A673 (cell line): ENCODE measurements at regions not wholly inside any gene's neighbourhood (a gene's known extent, or its start where the extent isn't known, plus 50 kb on each side); places are given as distances from the start of the nearest gene placed in this dataset.

Experiments used
- EZH2 ChIP-seq: fragments of 200-600 bp; sonication (generic); IDR thresholded peaks from 2 replicates; pipeline ENCODE4 v1.6.1; 2017; ENCODE audit warnings: borderline replicate concordance, low read depth, mild to moderate bottlenecking, mixed read lengths, antibody characterized with exemption, low read length; ENCODE audit not compliant: poor library complexity, severe bottlenecking
- TF ChIP-seq, protein P1 (sequence below): fragments of 300-800, 200-600 bp; sonication (generic); conservative IDR thresholded peaks from 2 replicates; pipeline ENCODE4 v1.5.1; 2017; ENCODE audit warnings: low read depth, mild to moderate bottlenecking, antibody characterized with exemption, low read length, moderate library complexity, mixed read lengths

DNA sequence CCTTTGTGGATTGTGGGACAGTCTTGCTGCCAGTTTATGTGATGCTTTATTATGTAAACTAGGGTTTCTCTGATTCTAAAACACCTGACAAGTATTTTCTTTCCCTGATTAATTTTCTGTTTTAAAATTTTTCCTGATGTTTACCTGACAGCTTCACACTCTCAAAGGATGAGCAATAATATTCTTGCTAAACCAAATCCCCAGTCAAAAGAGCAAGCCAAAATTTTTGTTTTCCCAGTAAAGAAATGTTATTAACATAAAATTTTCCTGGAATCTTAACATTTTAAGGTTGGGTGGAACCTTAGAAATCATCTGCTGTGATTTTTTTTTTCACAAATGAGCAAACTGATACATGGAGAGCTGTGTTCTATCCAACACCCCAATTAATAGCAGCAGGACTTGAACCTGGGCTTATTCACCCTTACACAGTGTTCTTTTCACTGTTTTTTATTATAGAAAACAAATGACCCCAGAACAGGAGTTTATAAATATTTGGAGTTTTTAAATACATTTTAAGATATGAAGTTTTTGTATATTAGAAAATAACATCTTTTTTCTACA lies 185.2 kb upstream of the VIPR2 start:
- TF ChIP-seq, protein P1, sequence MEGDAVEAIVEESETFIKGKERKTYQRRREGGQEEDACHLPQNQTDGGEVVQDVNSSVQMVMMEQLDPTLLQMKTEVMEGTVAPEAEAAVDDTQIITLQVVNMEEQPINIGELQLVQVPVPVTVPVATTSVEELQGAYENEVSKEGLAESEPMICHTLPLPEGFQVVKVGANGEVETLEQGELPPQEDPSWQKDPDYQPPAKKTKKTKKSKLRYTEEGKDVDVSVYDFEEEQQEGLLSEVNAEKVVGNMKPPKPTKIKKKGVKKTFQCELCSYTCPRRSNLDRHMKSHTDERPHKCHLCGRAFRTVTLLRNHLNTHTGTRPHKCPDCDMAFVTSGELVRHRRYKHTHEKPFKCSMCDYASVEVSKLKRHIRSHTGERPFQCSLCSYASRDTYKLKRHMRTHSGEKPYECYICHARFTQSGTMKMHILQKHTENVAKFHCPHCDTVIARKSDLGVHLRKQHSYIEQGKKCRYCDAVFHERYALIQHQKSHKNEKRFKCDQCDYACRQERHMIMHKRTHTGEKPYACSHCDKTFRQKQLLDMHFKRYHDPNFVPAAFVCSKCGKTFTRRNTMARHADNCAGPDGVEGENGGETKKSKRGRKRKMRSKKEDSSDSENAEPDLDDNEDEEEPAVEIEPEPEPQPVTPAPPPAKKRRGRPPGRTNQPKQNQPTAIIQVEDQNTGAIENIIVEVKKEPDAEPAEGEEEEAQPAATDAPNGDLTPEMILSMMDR, result no peak
- TF ChIP-seq EZH2, result no peak
